Endothelial cell of hepatic sinusoid (primary cell): ENCODE measurements at regions not wholly inside any gene's neighbourhood (a gene's known extent, or its start where the extent isn't known, plus 50 kb on each side); places are given as distances from the start of the nearest gene placed in this dataset.

Source experiments
- in situ Hi-C: cut with HindIII; loops from 2 replicates; pipeline ENCODE4 v1.10.0; 2017; ENCODE audit warnings: low sequenced_read_pairs

- in situ Hi-C loops = no loop called here
These were observed 286.0 kb downstream of the CDK5RAP2 start for GRCh38 chr9:120294003-120294402.

DNA sequence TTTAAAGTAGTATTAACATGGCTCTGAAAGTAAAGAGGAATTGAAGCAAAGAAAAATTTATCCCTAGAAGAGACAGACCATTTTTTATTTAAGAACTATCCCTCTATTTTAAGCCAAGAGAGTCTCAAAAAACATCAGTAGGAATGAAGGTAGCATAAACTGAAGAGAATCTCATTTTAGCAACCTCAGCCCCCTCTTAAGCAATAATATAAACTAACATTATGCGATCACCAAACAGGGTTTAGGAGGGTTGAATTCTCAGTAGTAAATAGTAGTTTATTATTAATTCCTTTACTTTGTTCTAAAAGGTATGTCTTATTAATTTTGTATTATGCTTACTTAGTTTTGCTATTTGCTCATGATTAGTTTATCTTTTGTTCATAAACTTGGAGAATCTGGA is 287.4 kb downstream of the CDK5RAP2 start:
- in situ Hi-C loops = no loop called here

- in situ Hi-C loops = no loop called here
These were observed 288.9 kb downstream of the CDK5RAP2 start for GRCh38 chr9:120291050-120291449.

GRCh38 chr9:120289990-120290975 is 289.7 kb downstream of the CDK5RAP2 start:
- in situ Hi-C loops = no loop called here

- in situ Hi-C loops = no loop called here
These were observed 290.9 kb downstream of the CDK5RAP2 start for GRCh38 chr9:120289098-120289497.

- in situ Hi-C loops = no loop called here
These were observed 293.4 kb downstream of the CDK5RAP2 start for GRCh38 chr9:120286530-120286929.

- in situ Hi-C loops = no loop called here
These were observed 295.1 kb downstream of the CDK5RAP2 start for GRCh38 chr9:120284821-120285220.

DNA sequence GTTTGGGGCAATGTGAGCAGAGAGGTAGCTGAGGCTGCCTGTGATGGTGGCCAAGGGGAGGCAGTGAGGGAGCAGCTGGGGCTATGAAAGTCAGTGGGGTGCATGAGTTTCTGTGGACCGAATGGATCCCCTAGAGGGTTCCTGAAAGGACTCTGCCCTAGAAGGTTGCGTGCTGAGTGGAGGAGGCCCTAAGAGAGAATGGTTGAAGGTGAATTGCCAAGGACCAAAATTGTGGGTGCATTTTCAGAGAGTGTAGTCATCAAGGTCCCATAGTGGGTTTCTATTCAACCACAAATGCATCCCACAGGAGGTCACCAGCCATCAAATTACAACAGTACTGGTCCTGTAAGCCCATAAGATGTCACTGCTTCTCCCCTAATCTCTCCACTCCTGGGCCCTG is 298.3 kb downstream of the CDK5RAP2 start:
- in situ Hi-C loops = no loop called here

DNA sequence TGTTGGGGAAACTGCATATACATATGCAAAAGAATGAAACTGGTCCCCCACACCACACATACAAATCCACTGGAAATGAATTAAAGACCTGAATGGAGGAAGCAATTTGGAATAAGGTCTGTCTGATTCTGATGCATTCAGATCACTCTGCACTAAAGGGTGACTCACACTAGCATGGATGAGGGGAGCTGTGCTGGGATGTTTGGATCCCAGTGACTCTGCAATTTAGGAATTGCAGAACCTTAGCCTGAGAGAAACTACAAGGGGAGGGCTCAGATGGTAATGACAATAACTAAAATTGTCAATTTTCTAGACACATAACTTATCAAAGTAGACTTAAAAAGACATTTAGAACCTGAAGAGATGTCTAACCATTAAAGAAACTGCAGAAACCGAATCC is 312.0 kb downstream of the CDK5RAP2 start:
- in situ Hi-C loops = no loop called here

DNA sequence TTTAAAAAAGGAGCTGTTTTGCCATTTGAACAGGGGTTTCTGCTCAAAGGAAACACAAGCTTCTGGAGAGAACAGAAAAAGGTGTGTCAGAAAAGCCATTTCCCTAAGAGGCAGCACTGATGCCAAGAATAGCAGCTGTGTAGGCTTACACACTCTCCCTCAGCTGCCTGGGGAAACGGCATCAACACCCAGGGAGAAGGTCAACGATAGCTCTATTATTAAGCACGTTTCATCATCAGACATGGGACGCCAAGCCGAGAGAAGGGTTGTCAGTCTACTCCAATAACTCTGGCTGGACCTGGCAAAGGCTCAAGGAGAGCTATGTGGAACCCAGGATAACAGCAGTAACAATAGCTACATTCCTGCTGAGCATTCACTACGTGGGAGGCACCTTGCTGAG is 314.2 kb downstream of the CDK5RAP2 start:
- in situ Hi-C loops = no loop called here

- in situ Hi-C loops = no loop called here
These were observed 315.4 kb downstream of the CDK5RAP2 start for GRCh38 chr9:120264528-120264927.

- in situ Hi-C loops = no loop called here
These were observed 316.1 kb downstream of the CDK5RAP2 start for GRCh38 chr9:120263836-120264235.

- in situ Hi-C loops = no loop called here
These were observed 318.5 kb downstream of the CDK5RAP2 start for GRCh38 chr9:120261419-120261818.

GRCh38 chr9:120259100-120259499 is 320.9 kb downstream of the CDK5RAP2 start:
- in situ Hi-C loops = no loop called here

GRCh38 chr9:120258096-120258495 is 321.9 kb downstream of the CDK5RAP2 start:
- in situ Hi-C loops = no loop called here

DNA sequence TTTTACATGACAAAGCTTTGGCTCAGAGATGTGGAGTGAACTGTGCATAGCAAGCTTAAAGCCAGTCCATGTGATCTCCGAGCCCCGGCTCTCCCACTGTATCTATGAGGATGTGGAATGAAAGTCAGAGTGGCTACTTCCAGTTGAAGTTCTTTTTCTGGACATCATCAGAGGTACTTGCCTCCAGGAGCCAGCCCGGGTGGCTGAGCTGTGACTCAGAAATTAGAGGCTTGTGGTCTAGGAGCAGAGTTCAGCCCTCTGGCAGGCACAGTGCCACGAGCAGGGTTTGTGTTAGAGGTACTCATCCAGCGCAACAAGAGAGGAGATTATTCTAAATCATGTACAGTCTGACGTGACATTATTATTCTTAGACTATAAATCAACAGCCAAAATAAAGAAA is 322.5 kb downstream of the CDK5RAP2 start:
- in situ Hi-C loops = no loop called here

DNA sequence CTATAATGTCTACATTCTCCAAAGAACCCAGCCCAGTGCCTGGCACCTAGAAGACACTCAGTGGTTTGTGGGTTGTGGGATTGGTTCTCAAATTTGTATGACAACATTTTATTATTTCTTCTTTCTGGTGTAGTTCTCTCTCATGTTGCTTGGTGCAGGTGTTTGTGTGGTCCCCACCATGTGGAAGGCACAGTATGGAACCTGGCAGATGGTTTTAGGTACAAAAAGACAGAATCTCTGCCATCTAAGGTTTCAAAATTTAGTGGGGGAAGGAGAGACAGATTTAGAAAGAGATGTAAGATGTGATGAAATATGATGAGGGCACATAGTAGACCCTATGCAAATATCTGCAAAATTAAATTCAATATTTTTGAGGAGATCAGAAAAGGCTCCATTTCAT is 323.8 kb downstream of the CDK5RAP2 start:
- in situ Hi-C loops = no loop called here

DNA sequence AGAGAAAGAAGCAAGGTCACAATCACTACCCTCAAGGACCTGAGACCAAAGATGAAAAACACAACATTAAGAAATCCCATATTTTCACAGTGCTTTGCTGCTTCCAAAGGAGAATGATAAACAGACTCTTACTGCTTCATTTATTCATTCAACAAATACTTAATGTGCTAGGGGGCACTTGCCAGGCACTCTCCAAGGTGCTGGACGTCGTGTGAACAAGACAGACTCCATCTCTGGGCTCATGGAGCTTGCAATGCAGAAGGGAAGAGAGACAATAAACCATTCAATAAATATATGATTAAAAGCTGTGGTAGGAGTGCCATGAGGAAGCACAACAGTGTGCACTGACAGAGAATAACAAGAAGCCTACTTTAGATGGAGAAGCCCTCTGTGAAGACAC is 327.7 kb downstream of the CDK5RAP2 start:
- in situ Hi-C loops = loop anchor here (5.0 kb wide), 1 partner anchor 55 kb away; no protein-coding TSS in a partner anchor

DNA sequence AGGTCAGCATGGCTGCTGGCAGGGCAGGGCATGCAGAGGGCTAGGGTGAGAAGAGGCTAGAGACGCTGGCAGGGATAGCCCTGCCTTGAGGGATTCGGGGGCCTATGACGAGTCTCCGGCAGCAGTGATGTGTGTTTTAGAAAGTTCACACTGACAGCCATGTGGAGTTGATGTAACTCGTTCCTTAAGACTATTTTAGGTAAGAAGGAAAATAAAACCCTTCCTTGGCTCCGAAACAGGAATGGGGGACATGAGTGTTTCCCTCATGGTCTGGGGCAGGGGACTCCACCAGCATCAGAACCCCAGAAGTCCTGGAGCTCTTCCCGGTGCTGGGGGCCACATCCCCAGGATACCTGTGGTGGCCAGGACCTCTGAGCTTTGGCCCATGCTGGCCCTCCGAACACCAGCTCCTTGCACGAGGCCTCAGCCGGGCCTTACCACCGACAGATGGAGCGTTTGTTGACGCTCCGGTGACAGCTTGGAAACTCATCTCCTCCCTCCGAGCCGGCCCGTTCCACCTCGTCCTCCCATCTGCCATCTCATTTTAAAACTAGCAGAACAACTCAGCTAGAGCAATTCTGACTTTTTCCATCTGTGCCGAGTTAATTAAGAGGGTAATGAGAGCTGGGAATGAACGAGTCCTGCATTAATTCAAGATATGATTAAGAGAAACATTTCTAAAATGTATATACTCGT is 337.7 kb downstream of the CDK5RAP2 start:
- in situ Hi-C loops = no loop called here

DNA sequence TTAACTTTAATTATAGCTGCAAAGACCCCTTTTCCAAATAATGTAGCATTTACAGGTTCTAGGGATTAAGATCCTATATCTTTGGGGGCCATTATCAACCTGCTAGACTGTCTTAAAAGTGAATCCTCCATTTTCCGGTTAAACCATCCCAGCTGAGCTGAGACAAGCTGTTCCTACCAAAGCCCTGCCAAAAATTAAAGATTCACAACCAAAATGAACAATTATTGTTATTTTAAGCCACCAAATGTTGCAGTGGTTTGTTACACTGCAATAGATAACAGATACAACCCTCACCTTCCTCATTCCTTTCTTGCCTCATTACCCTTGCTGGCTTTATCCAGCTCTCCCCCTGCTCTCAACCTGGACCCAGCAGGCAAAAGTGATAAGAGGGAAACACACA is 343.4 kb downstream of the CDK5RAP2 start:
- in situ Hi-C loops = no loop called here

GRCh38 chr9:120235081-120235480 is 344.9 kb downstream of the CDK5RAP2 start:
- in situ Hi-C loops = no loop called here

- in situ Hi-C loops = no loop called here
These were observed 349.7 kb downstream of the CDK5RAP2 start for GRCh38 chr9:120230227-120230626.
